H1 (cell line): ENCODE measurements at regions not wholly inside any gene's neighbourhood (a gene's known extent, or its start where the extent isn't known, plus 50 kb on each side); places are given as distances from the start of the nearest gene placed in this dataset.

ENCODE experiments used
- CTCF ChIA-PET: fragments of 300-600 bp; sonication (Branson Sonifier 250); formaldehyde crosslinking; loops from one replicate; lab custom pipeline; 2021; ENCODE audit not compliant: partially characterized antibody; lab: Charles Lee
- POLR2A ChIA-PET: fragments of 300-600 bp; sonication (Branson Sonifier 250); formaldehyde crosslinking; loops from one replicate; lab custom pipeline; 2021; ENCODE audit warnings: inconsistent platforms; ENCODE audit not compliant: partially characterized antibody; lab: Charles Lee
- DNase-seq, 2 experiments: peaks; one replicate each; pipeline versions ENCODE4 v3.0.0 to v3.0.0-alpha.2; 2010 to 2022; ENCODE audit warnings: low spot score in 2 of 2, low read depth in 1 of 2, mixed read lengths in 1 of 2
- FAIRE-seq: peaks from 2 replicates; lab custom pipeline; 2011; peaks lifted over from hg19 to GRCh38; lab: Jason Lieb, UNC
- H2AFZ ChIP-seq: 2 replicates; pipeline ENCODE4 v1.8.1; 2012; ENCODE audit warnings: low read length, inconsistent platforms
- H2AK5ac ChIP-seq: 2 replicates; pipeline ENCODE4 v1.6.1; 2013; ENCODE audit warnings: low read depth, low read length
- H2BK120ac ChIP-seq: replicated peaks from 2 replicates; pipeline ENCODE3; 2013; ENCODE audit warnings: low read depth, low read length, inconsistent platforms
- H2BK12ac ChIP-seq: 2 replicates; pipeline ENCODE4 v1.6.1; 2013; ENCODE audit warnings: low read depth, low read length
- H2BK15ac ChIP-seq: 2 replicates; pipeline ENCODE4 v1.6.1; 2013; ENCODE audit warnings: low read length
- H2BK20ac ChIP-seq: 2 replicates; pipeline ENCODE4 v1.6.1; 2013; ENCODE audit warnings: low read length
- H2BK5ac ChIP-seq: 2 replicates; pipeline ENCODE4 v1.6.1; 2013; ENCODE audit warnings: low read depth, low read length
- H3K14ac ChIP-seq: 2 replicates; pipeline ENCODE4 v1.6.1; 2013; ENCODE audit warnings: inconsistent platforms; ENCODE audit not compliant: insufficient read length
- H3K18ac ChIP-seq: 2 replicates; pipeline ENCODE4 v1.6.1; 2013; ENCODE audit warnings: low read length; ENCODE audit errors: extremely low read depth
- H3K23ac ChIP-seq: 2 replicates; pipeline ENCODE4 v1.6.1; 2013; ENCODE audit warnings: inconsistent platforms; ENCODE audit not compliant: insufficient read length
- H3K23me2 ChIP-seq: 2 replicates; pipeline ENCODE4 v1.6.1; 2013; ENCODE audit warnings: low read depth, low read length
- H3K27ac ChIP-seq: 2 replicates; pipeline ENCODE4 v1.6.1; 2011; ENCODE audit warnings: low read depth, low read length, inconsistent platforms
- H3K27me3 ChIP-seq, 4 experiments: replicated peaks in 1 of 4; 1 replicate in 1 of 4; 2 replicates in 3 of 4; pipeline versions ENCODE4 v1.6.1 to v1.8.1; 2011 to 2013; ENCODE audit warnings: low read length in 3 of 4, mild to moderate bottlenecking in 3 of 4, inconsistent platforms in 2 of 4, mixed read lengths in 2 of 4, moderate library complexity in 1 of 4; ENCODE audit not compliant: control insufficient read depth in 3 of 4, insufficient read depth in 3 of 4; ENCODE audit errors: extremely low read depth in 1 of 4
- H3K36me3 ChIP-seq, 4 experiments: 2 replicates each; pipeline versions ENCODE4 v1.6.1 to v1.8.1; 2011 to 2013; ENCODE audit warnings: mild to moderate bottlenecking in 4 of 4, low read length in 3 of 4, moderate library complexity in 2 of 4, control low read depth in 1 of 4, inconsistent platforms in 1 of 4; ENCODE audit not compliant: insufficient read depth in 4 of 4, control insufficient read depth in 2 of 4
- H3K4ac ChIP-seq: replicated peaks from 2 replicates; pipeline ENCODE3; 2013; ENCODE audit warnings: low read length, low read depth, mixed read lengths, inconsistent platforms; ENCODE audit not compliant: insufficient read length
- H3K4me1 ChIP-seq, 4 experiments: replicated peaks in 1 of 4; 1 replicate in 1 of 4; 2 replicates in 3 of 4; pipeline versions ENCODE4 v1.6.1 to v1.8.1; 2011 to 2013; ENCODE audit warnings: low read length in 3 of 4, inconsistent platforms in 2 of 4, mixed read lengths in 1 of 4; ENCODE audit not compliant: insufficient read depth in 4 of 4, control insufficient read depth in 3 of 4
- H3K4me2 ChIP-seq, 2 experiments: 2 replicates each; pipeline versions ENCODE4 v1.6.1 to v1.8.1; 2011 to 2013; ENCODE audit warnings: low read depth in 2 of 2, low read length in 2 of 2, control low read depth in 1 of 2, inconsistent platforms in 1 of 2, mild to moderate bottlenecking in 1 of 2; ENCODE audit not compliant: insufficient read depth in 1 of 2
- H3K4me3 ChIP-seq, 4 experiments: fragments of 200-600, 300-600 bp in 1 of 4; sonication (generic), shearing (Covaris generic), sonication (Bioruptor Twin) in 1 of 4; 2 replicates each; pipeline versions ENCODE4 v1.5.1 to v1.8.1; 2011 to 2016; ENCODE audit warnings: low read length in 4 of 4, low read depth in 3 of 4, control low read depth in 2 of 4, inconsistent platforms in 2 of 4, mild to moderate bottlenecking in 2 of 4, mixed read lengths in 1 of 4, moderate library complexity in 1 of 4; ENCODE audit not compliant: insufficient read depth in 2 of 4; ENCODE audit errors: extremely low read depth in 1 of 4
- H3K56ac ChIP-seq: replicated peaks from 2 replicates; pipeline ENCODE3; 2013; ENCODE audit warnings: low read depth, mild to moderate bottlenecking, mixed read lengths, low read length, inconsistent platforms; ENCODE audit not compliant: insufficient read length
- H3K79me1 ChIP-seq: 2 replicates; pipeline ENCODE4 v1.6.1; 2013; ENCODE audit warnings: low read depth, low read length, control low read depth
- H3K79me2 ChIP-seq, 2 experiments: 2 replicates each; pipeline versions ENCODE4 v1.6.1 to v1.8.1; 2012 to 2013; ENCODE audit warnings: low read length in 2 of 2, mild to moderate bottlenecking in 2 of 2, inconsistent platforms in 1 of 2; ENCODE audit not compliant: insufficient read depth in 2 of 2, control insufficient read depth in 1 of 2
- H3K9ac ChIP-seq, 4 experiments: replicated peaks in 1 of 4; 1 replicate in 1 of 4; 2 replicates in 3 of 4; pipeline versions ENCODE4 v1.6.1 to v1.8.1; 2011 to 2013; ENCODE audit warnings: low read depth in 3 of 4, low read length in 3 of 4, control low read depth in 2 of 4, mild to moderate bottlenecking in 2 of 4, moderate library complexity in 2 of 4, inconsistent platforms in 1 of 4; ENCODE audit errors: extremely low read depth in 1 of 4
- H3K9me3 ChIP-seq, 2 experiments: 2 replicates each; pipeline versions ENCODE4 v1.6.1 to v1.8.1; 2012 to 2013; ENCODE audit warnings: mild to moderate bottlenecking in 2 of 2, moderate library complexity in 2 of 2, control low read depth in 1 of 2, inconsistent platforms in 1 of 2, low read depth in 1 of 2, low read length in 1 of 2, mixed read lengths in 1 of 2; ENCODE audit not compliant: insufficient read depth in 2 of 2
- H4K20me1 ChIP-seq, 2 experiments: replicated peaks in 1 of 2; 2 replicates each; pipeline versions ENCODE3 to v1.8.1; 2011 to 2013; ENCODE audit warnings: inconsistent platforms in 2 of 2, low read length in 2 of 2, mild to moderate bottlenecking in 1 of 2; ENCODE audit not compliant: insufficient read depth in 2 of 2, control insufficient read depth in 1 of 2
- H4K5ac ChIP-seq: 2 replicates; pipeline ENCODE4 v1.6.1; 2013; ENCODE audit warnings: low read length, low read depth, mixed read lengths, inconsistent platforms; ENCODE audit not compliant: insufficient read length
- H4K8ac ChIP-seq: 2 replicates; pipeline ENCODE4 v1.8.0; 2013; ENCODE audit warnings: mild to moderate bottlenecking, moderate library complexity, low read length, inconsistent platforms; ENCODE audit not compliant: insufficient read depth; ENCODE audit errors: extremely low read depth
- H4K91ac ChIP-seq: replicated peaks from 2 replicates; pipeline ENCODE3; 2013; ENCODE audit warnings: low read length, mixed read lengths, inconsistent platforms; ENCODE audit not compliant: insufficient read length
- CHD1 ChIP-seq: IDR thresholded peaks from 2 replicates; pipeline ENCODE4 v1.6.1; 2012; ENCODE audit warnings: low read depth, low read length, improper control_type of control experiment
- CHD2 ChIP-seq: IDR thresholded peaks from 2 replicates; pipeline ENCODE4 v1.6.1; 2012; ENCODE audit warnings: low read length, improper control_type of control experiment
- JUND ChIP-seq: IDR thresholded peaks from 2 replicates; pipeline ENCODE4 v1.6.1; 2011; ENCODE audit warnings: mild to moderate bottlenecking, improper control_type of control experiment, low read length
- MAFK ChIP-seq: IDR thresholded peaks from 2 replicates; pipeline ENCODE4 v1.6.1; 2012; ENCODE audit warnings: low read depth, mild to moderate bottlenecking, improper control_type of control experiment, low read length
- POLR2A ChIP-seq, 2 experiments: IDR thresholded peaks; 1 replicate in 1 of 2; 2 replicates in 1 of 2; pipeline ENCODE4 v1.6.1; 2011; ENCODE audit warnings: low read depth in 2 of 2, low read length in 2 of 2, mild to moderate bottlenecking in 2 of 2; ENCODE audit errors: control extremely low read depth in 1 of 2
- POU5F1 ChIP-seq: IDR thresholded peaks from 2 replicates; pipeline ENCODE4 v1.6.1; 2011; ENCODE audit warnings: low read depth, mild to moderate bottlenecking, low read length, moderate library complexity
- RAD21 ChIP-seq, 2 experiments: IDR thresholded peaks in 1 of 2; conservative IDR thresholded peaks in 1 of 2; 2 replicates each; pipeline ENCODE4 v1.6.1; 2011; ENCODE audit warnings: low read depth in 2 of 2, low read length in 2 of 2, improper control_type of control experiment in 1 of 2, inconsistent platforms in 1 of 2, mild to moderate bottlenecking in 1 of 2, moderate library complexity in 1 of 2
- RBBP5 ChIP-seq: IDR thresholded peaks from 2 replicates; pipeline ENCODE4 v1.7.1; 2012; ENCODE audit warnings: low read depth, mild to moderate bottlenecking, inconsistent platforms, low read length, moderate library complexity, borderline replicate concordance
- RNF2 ChIP-seq: fragments of 200-900, 300-1000 bp; sonication (generic); IDR thresholded peaks from 2 replicates; pipeline ENCODE4 v1.7.1; 2016; ENCODE audit warnings: borderline replicate concordance, low read depth, mild to moderate bottlenecking, antibody characterized with exemption, low read length; ENCODE audit not compliant: poor library complexity, severe bottlenecking; ENCODE audit errors: missing control alignments
- SAP30 ChIP-seq: fragments of 300-600 bp; sonication (generic); IDR thresholded peaks from 2 replicates; pipeline ENCODE4 v1.7.1; 2012; ENCODE audit warnings: low read length, moderate library complexity, mild to moderate bottlenecking, inconsistent platforms; ENCODE audit not compliant: insufficient read depth, insufficient replicate concordance
- SIN3A ChIP-seq, 2 experiments: IDR thresholded peaks in 1 of 2; conservative IDR thresholded peaks in 1 of 2; 2 replicates each; pipeline ENCODE4 v1.6.1; 2011 to 2012; ENCODE audit warnings: low read length in 2 of 2, improper control_type of control experiment in 1 of 2, low read depth in 1 of 2, mild to moderate bottlenecking in 1 of 2
- SP2 ChIP-seq: IDR thresholded peaks from 2 replicates; pipeline ENCODE4 v1.6.1; 2012; ENCODE audit warnings: mild to moderate bottlenecking, low read length, inconsistent platforms
- TCF12 ChIP-seq: IDR thresholded peaks from 2 replicates; pipeline ENCODE4 v1.6.1; 2011; ENCODE audit warnings: low read depth, mild to moderate bottlenecking, low read length
- TF ChIP-seq, protein P1 (sequence below): IDR thresholded peaks from 2 replicates; pipeline ENCODE4 v1.6.1; 2012; ENCODE audit warnings: inconsistent platforms
- TF ChIP-seq, protein P2 (sequence below): IDR thresholded peaks from 2 replicates; pipeline ENCODE4 v1.6.1; 2011; ENCODE audit warnings: low read depth, mild to moderate bottlenecking, low read length; ENCODE audit not compliant: insufficient read depth

DNA sequence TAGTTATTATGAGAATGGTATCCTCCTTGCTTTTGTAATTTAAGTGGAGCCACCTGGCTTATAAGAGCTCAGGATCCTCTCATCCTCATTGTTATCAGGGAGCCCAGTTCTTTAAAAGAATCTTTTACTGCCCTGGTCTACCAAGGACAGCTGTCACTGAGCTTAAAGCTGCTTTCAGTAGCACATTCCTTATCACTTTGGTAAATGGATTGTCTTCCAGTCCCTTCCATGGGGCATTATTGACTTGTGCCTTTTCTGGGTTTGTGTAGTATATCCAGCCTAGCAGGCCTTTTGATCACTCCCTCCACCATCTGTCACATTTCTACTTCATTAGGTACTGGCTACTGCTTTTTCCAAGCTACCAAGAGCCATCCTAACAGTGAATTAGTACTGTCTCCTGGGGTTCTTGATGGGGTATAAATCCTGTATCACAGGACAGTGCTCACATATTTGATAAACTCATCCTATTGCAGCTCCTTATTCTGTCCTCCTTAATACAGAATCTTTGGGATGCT lies 208.9 kb downstream of the TMEM26 start:
- Histone ChIP-seq H2BK20ac (no peak overlapping the region), H3K4me2 (no peak overlapping the region), H3K4ac (no peak overlapping the region), H3K27ac (no peak overlapping the region), H4K20me1 (no peaks in the 10 kb centered on the region), H2BK120ac (no peak overlapping the region), H3K23ac (no peak overlapping the region), H3K56ac (no peak overlapping the region), H2BK15ac (no peak overlapping the region), H3K18ac (no peak overlapping the region), H3K4me3 (no peak overlapping the region), H2AFZ (no peak overlapping the region), H2BK12ac (no peak overlapping the region), H3K23me2 (no peaks in the 10 kb centered on the region), H3K14ac (no peak overlapping the region), H3K79me1 (no peaks in the 10 kb centered on the region), H3K4me1 (no peaks in the 10 kb centered on the region), H4K8ac (no peak overlapping the region), H2BK5ac (no peak overlapping the region), H2AK5ac (no peak overlapping the region), H4K5ac (no peak overlapping the region), H3K9ac (no peak overlapping the region), H3K27me3 (peaks cover 0 to 1% (median 0%) of the 10 kb centered on the region in 4 experiments; a peak in 1 of 7 replicates), H3K36me3 (no peaks in the 10 kb centered on the region), H4K91ac (no peak overlapping the region), H3K79me2 (no peaks in the 10 kb centered on the region), H3K9me3 (no peaks in the 10 kb centered on the region)
- CTCF ChIA-PET = no interaction called here
- FAIRE-seq (no peak), DNase-seq (no peak)
- POLR2A ChIA-PET = no interaction called here
- no peak for TF ChIP-seq RNF2
- no peak for TF ChIP-seq RBBP5
- TF ChIP-seq POU5F1 = no peak
- no peak for TF ChIP-seq CHD1
- no peak for TF ChIP-seq MAFK
- no peak for TF ChIP-seq TCF12
- no peak for TF ChIP-seq CHD2
- no peak for TF ChIP-seq POLR2A (IDR thresholded peaks at IDR 0.05; ENCODE audit: control extremely low read depth in 1 of 2, low read depth in 2 of 2, low read length in 2 of 2)
- no peak for TF ChIP-seq RAD21 (IDR thresholded peaks at IDR 0.05 in 1 of 2, conservative IDR thresholded peaks at IDR 0.05 in 1 of 2; ENCODE audit: low read depth in 2 of 2, low read length in 2 of 2)
- no peak for TF ChIP-seq JUND
- TF ChIP-seq, protein P1, sequence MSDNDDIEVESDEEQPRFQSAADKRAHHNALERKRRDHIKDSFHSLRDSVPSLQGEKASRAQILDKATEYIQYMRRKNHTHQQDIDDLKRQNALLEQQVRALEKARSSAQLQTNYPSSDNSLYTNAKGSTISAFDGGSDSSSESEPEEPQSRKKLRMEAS = no peak
- TF ChIP-seq SIN3A (conservative IDR thresholded peaks at IDR 0.05 in 1 of 2, IDR thresholded peaks at IDR 0.05 in 1 of 2; ENCODE audit: low read depth in 1 of 2, low read length in 2 of 2) = no peak
- TF ChIP-seq, protein P2, sequence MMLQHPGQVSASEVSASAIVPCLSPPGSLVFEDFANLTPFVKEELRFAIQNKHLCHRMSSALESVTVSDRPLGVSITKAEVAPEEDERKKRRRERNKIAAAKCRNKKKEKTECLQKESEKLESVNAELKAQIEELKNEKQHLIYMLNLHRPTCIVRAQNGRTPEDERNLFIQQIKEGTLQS = no peak
- no peak for TF ChIP-seq SP2
- no peak for TF ChIP-seq SAP30
